ENCODE measurements at regions not wholly inside any gene's neighbourhood (a gene's known extent, or its start where the extent isn't known, plus 50 kb on each side); places are given as distances from the start of the nearest gene placed in this dataset.

DNA sequence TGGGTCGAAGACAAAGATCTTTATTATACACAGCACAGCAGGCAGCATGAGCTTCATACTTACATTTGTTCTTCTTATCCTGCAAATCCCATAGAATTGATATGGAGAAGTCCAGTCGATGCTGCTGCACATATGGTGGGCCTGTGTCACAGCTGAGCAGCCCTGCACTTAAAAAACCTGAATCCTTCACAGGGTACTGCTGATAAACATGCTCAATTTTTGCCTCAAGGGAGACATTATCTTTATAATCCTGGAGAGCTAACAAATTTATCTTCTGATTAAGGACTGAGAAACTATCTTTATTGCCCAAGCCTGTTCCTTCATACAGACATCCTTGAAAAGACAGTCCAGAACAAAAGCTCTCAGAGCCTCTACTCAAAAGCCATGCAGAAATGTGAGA lies 434.4 kb upstream of the FAM47C start:
- Mint-ChIP-seq H3K36me3 (no peaks in the 10 kb centered on the region), H3K4me1 (ENCODE audit: low read depth) (no peaks in the 10 kb centered on the region), H3K27ac (no peak overlapping the region), H3K4me3 (no peak overlapping the region), H3K27me3 (no peaks in the 10 kb centered on the region), H3K9me3 (peaks cover 2% of the 10 kb centered on the region)
- intact Hi-C loops (cut with micrococcal nuclease), result no loop called here
- POLR2A ChIA-PET, result no interaction called here
- CTCF ChIA-PET, result interaction anchor here (0.6 to 0.8 kb wide), 2 partner anchors 13 to 709 kb away, joined by 3 to 5 read pairs; no protein-coding TSS in a partner anchor
- DNase-seq, result no peak

DNA sequence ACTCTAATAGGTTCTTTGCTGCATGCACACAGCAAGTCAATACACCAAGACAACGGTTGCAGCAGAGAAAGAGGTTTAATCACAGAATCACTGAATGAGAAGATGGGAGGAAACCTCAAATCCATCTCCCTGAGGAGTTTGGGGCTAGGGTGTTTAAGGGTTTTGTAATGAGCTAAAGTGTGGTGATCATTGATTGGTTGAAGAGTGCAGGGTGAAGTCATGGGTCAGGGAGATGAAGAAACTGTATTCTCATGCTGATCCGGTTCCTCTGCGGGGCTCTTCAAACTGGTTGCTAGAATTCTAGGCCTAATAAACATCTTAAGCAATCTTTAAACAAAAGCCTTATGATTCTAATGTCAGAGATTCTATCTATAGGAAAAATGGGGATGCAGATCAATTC lies 432.5 kb upstream of the FAM47C start:
- ChIA-PET CTCF (no interaction called here), POLR2A (no interaction called here)
- Mint-ChIP-seq H3K9me3 (peaks cover 2% of the 10 kb centered on the region), H3K4me1 (ENCODE audit: low read depth) (no peaks in the 10 kb centered on the region), H3K4me3 (no peak overlapping the region), H3K36me3 (no peaks in the 10 kb centered on the region), H3K27me3 (no peaks in the 10 kb centered on the region), H3K27ac (no peak overlapping the region)
- intact Hi-C loops (cut with micrococcal nuclease), result no loop called here
- no peak for DNase-seq

DNA sequence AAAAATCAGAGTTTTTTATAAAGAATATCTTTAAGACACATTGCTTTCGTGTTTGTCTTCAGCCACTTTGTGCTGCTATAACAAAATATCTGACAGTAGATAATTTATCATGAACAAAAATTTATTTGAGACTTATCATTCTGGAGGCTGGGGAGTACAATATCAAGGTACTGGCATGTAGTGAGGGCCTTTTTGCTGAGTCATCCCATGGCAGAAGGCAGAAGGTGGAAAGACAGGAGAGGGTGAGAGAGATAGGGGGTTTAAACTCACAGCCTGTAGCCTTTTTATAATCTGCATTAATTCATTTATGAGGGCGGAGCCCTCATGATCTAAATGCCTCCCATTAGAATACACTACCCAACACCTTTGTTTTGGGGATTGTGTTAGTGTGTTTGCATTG lies 431.2 kb upstream of the FAM47C start:
- Mint-ChIP-seq H3K4me3 (no peak overlapping the region), H3K36me3 (no peaks in the 10 kb centered on the region), H3K27ac (no peak overlapping the region), H3K4me1 (ENCODE audit: low read depth) (no peaks in the 10 kb centered on the region), H3K9me3 (peaks cover 4% of the 10 kb centered on the region), H3K27me3 (no peaks in the 10 kb centered on the region)
- ChIA-PET POLR2A (no interaction called here), CTCF (no interaction called here)
- intact Hi-C loops (cut with micrococcal nuclease), result no loop called here
- no peak for DNase-seq

DNA sequence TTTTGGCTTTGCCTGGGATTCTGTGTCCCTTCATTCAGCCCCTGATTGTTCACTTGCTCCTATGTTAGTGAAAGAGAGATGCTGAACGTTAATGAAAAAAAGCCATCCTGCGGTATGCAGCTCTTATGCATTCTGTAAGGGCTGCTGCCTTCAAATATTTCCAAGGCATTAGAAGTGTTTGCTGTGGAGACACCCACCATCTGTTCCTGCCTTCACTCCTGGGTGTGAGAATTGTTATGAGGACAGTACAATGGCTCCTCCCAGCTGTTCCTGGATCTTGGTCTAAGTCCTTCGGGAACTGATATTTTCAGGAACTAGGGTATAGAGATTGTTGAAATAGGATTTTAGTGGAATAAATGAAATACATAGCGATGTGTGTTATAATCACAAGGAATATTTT lies 427.1 kb upstream of the FAM47C start:
- Mint-ChIP-seq H3K27ac (no peak overlapping the region), H3K4me3 (no peak overlapping the region), H3K36me3 (no peaks in the 10 kb centered on the region), H3K4me1 (ENCODE audit: low read depth) (no peaks in the 10 kb centered on the region), H3K9me3 (peaks cover 4% of the 10 kb centered on the region), H3K27me3 (no peaks in the 10 kb centered on the region)
- CTCF ChIA-PET, result no interaction called here
- POLR2A ChIA-PET, result no interaction called here
- intact Hi-C loops (cut with micrococcal nuclease), result no loop called here
- no peak for DNase-seq

DNA sequence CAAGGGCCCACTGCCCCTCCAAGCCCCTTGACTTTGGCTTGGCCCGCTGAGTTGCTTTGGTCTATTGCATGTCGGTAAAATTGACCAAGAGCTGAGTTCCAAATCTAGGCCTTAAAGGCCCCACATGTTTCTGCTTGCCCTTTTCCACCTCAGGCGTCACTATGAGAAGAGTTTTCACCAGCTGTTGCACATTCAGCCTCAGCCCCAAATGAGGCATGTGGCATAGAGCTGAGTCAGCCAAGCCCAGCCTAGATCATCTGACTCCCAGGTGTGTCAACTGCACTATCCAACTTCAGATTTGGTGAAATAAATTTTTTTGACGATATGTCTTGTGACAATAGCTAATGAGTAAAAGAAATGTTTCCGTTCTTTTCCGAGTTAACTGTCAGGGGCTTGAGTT lies 424.5 kb upstream of the FAM47C start:
- CTCF ChIA-PET, result no interaction called here
- POLR2A ChIA-PET, result no interaction called here
- no peak overlapping the region for H3K27ac Mint-ChIP-seq
- no peaks in the 10 kb centered on the region for H3K4me1 Mint-ChIP-seq (ENCODE audit: low read depth)
- peaks cover 1% of the 10 kb centered on the region for H3K9me3 Mint-ChIP-seq
- DNase-seq, result no peak
- no peak overlapping the region for H3K4me3 Mint-ChIP-seq
- no peaks in the 10 kb centered on the region for H3K36me3 Mint-ChIP-seq
- intact Hi-C loops (cut with micrococcal nuclease), result no loop called here
- H3K27me3 Mint-ChIP-seq, result no peaks in the 10 kb centered on the region

DNA sequence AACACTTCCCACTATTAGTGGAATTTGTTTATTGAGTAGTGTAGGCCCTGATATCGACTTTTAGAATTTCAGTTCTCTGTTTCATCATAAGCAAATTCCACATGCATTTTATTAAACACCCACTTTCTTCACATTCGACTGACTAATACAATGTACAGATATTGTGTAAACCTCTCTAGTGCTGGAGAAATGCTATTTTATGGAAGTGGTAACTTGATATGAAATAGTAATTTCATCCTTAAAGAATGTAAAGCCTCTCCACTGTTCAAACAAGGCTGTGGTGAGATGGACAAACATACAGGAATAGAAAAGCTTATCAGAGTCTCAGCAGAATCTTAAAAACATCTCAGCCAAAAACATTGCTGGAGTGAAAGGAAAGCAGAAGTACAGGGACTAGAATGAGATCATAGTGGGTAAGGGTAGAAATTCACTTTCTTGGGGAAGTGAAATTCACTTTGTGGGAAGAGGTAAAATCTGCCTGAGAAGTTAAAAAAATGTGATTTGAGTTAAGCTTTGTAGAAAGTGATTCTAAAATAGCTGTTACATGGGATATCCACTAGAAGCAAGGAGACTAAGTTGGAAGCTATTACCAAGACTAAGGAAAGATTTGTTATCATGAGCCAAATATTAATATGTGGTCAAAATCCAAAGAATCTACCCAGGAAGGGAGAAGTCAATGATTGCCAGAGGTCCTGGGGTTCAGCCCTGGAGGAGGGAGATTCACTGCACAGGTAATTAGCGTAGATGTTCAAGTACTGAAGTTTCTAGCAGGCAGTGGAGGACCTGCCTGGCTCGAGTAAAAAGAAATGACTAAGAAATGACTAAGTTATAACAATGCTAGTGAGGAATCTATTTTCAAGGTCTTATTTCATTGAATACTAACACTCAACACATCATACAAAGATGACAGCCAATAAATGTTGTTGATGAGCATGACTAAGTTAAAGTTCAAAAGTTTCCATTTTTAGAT lies 398.3 kb upstream of the FAM47C start:
- Mint-ChIP-seq H3K4me3 (no peak overlapping the region), H3K27me3 (no peaks in the 10 kb centered on the region), H3K4me1 (ENCODE audit: low read depth) (no peaks in the 10 kb centered on the region), H3K9me3 (no peaks in the 10 kb centered on the region), H3K27ac (no peak overlapping the region), H3K36me3 (no peaks in the 10 kb centered on the region)
- intact Hi-C loops (cut with micrococcal nuclease), result no loop called here
- CTCF ChIA-PET, result no interaction called here
- POLR2A ChIA-PET, result no interaction called here
- DNase-seq, result no peak

DNA sequence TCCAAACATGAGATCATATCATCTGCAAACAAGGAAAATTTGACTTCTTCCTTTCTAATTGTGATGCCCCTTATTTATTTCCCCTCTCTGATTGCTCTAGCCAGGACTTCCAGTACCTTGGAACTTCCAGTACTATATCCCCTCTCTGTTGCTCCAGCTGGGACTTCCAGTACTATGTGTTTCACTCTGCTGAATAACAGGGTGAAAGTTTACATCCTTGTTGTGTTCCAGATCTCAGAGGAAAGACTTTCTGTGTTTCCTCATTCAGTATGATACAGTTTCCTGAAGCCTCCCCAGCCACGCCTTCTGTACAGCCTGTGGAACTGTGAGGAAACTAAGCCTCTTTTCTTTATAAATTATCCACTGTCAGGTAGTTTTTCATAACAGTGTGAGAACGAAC lies 381.3 kb upstream of the FAM47C start:
- POLR2A ChIA-PET, result no interaction called here
- DNase-seq, result no peak
- intact Hi-C loops (cut with micrococcal nuclease), result no loop called here

DNA sequence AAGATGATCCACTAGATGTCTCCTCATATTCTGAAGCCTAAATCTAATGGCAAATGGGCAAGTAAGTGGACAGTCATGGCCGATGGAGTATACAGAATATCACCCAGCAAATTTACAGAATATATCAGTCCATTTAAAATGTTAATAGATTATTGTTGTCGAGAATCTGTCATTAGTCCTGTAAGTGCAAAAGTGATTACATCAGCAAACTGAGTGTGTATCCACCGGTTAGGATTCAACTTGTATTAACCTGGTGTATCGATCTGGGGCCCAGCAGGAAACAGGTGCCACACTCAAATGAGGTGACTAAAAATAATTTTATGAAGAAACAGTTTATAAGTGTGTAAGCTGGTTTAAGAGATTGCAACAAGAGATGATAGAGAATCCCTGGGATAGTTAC lies 367.9 kb upstream of the FAM47C start:
- H3K27ac Mint-ChIP-seq, result no peak overlapping the region
- no peaks in the 10 kb centered on the region for H3K4me1 Mint-ChIP-seq (ENCODE audit: low read depth)
- ChIA-PET CTCF (no interaction called here), POLR2A (no interaction called here)
- no peak for DNase-seq
- no peaks in the 10 kb centered on the region for H3K9me3 Mint-ChIP-seq
- no peak overlapping the region for H3K4me3 Mint-ChIP-seq
- intact Hi-C loops (cut with micrococcal nuclease), result no loop called here
- H3K36me3 Mint-ChIP-seq, result no peaks in the 10 kb centered on the region
- no peaks in the 10 kb centered on the region for H3K27me3 Mint-ChIP-seq

More for the DNA sequence above, 381.3 kb upstream of the FAM47C start:
- no peak overlapping the region for H3K4me3 Mint-ChIP-seq
- H3K36me3 Mint-ChIP-seq, result no peaks in the 10 kb centered on the region
- CTCF ChIA-PET, result no interaction called here
- no peaks in the 10 kb centered on the region for H3K9me3 Mint-ChIP-seq
- no peaks in the 10 kb centered on the region for H3K27me3 Mint-ChIP-seq
- H3K27ac Mint-ChIP-seq, result no peak overlapping the region
- no peaks in the 10 kb centered on the region for H3K4me1 Mint-ChIP-seq (ENCODE audit: low read depth)

DNA sequence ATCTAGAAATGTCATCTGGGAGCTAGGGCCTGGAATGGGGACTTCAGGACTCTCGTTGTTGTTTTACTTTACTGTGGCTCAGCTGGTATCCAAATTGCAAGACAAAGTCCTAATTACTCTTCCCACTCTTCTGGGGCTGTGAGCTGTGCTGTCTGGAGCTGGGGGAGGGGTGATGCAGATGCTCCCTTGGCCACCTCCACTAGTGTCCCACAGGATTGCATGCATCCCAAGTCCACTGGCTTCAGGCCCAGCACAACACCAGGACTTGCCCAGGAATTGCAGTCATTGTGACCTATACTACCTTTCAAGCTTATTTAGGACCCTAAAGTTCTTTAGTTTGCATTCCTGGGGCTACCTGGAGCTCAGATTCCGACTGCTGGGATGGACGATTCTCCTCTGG lies 366.1 kb upstream of the FAM47C start:
- Mint-ChIP-seq H3K4me3 (no peak overlapping the region), H3K27me3 (no peaks in the 10 kb centered on the region), H3K27ac (no peak overlapping the region), H3K4me1 (ENCODE audit: low read depth) (no peaks in the 10 kb centered on the region), H3K36me3 (no peaks in the 10 kb centered on the region), H3K9me3 (no peaks in the 10 kb centered on the region)
- POLR2A ChIA-PET, result no interaction called here
- CTCF ChIA-PET, result no interaction called here
- intact Hi-C loops (cut with micrococcal nuclease), result no loop called here
- no peak for DNase-seq

DNA sequence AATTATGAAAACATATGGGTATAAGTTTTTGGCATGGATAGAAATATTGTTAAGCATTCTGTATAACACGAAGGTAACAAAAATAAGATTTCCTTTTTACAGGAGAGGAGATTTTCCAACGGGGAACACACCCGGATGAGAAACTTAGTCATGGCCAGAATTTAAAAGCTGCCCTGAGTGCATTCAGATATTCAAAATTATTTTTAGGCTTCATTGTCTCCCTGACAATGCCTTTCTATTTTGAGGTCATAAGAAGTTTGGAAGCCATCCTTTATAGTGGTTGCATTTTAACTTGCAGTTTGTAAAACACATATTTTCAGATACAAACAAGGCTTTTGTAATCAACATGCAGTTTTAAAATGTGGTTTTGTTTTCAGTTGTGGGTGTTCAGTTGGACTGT lies 357.5 kb upstream of the FAM47C start:
- ChIA-PET POLR2A (no interaction called here), CTCF (no interaction called here)
- no peaks in the 10 kb centered on the region for H3K27me3 Mint-ChIP-seq
- H3K27ac Mint-ChIP-seq, result no peak overlapping the region
- H3K9me3 Mint-ChIP-seq, result no peaks in the 10 kb centered on the region
- H3K4me1 Mint-ChIP-seq (ENCODE audit: low read depth), result no peaks in the 10 kb centered on the region
- intact Hi-C loops (cut with micrococcal nuclease), result no loop called here
- no peak for DNase-seq
- H3K4me3 Mint-ChIP-seq, result no peak overlapping the region
- no peaks in the 10 kb centered on the region for H3K36me3 Mint-ChIP-seq

DNA sequence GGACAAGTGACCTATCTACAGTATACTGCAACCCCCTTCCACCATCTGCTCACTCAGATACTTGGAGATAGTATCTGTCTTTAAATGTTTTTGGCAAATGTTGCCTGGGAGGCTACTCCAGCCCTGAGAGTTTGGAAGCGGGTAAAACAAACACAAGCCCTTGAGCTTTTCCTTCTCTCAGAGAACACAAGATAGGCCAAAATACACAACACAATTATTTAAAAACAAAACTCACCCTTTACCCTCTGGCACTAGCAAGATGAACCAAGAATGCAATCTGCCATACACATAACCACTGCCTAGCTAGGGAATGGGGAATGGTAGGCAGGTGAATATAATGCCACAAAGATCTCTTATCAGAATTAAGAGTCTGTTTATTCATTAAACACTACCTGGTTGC lies 324.7 kb upstream of the FAM47C start:
- Mint-ChIP-seq H3K4me1 (ENCODE audit: low read depth) (no peaks in the 10 kb centered on the region), H3K27ac (no peak overlapping the region), H3K36me3 (no peaks in the 10 kb centered on the region), H3K9me3 (no peaks in the 10 kb centered on the region), H3K4me3 (no peak overlapping the region), H3K27me3 (no peaks in the 10 kb centered on the region)
- intact Hi-C loops (cut with micrococcal nuclease), result no loop called here
- CTCF ChIA-PET, result no interaction called here
- POLR2A ChIA-PET, result no interaction called here
- no peak for DNase-seq

DNA sequence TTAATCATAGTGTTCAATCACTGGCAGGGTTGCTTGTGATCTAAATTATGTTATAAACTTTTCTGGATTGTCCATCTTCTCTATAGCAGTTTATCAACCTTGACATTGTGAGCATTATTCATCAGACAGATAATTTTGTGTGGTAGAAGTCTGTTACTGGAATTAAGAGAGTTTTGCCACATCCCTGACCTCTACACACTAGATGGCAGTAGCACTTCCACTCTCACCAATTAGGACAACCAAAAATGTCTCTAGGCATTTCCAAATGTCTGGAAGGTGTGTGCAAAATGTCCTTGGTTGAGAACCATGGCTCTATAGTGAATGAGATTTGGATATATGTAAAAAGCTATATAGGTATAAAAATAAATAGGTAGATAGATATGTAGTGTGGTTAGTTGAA lies 324.1 kb upstream of the FAM47C start:
- no peaks in the 10 kb centered on the region for H3K27me3 Mint-ChIP-seq
- no peaks in the 10 kb centered on the region for H3K36me3 Mint-ChIP-seq
- no peaks in the 10 kb centered on the region for H3K4me1 Mint-ChIP-seq (ENCODE audit: low read depth)
- POLR2A ChIA-PET, result no interaction called here
- CTCF ChIA-PET, result no interaction called here
- no peak overlapping the region for H3K4me3 Mint-ChIP-seq
- no peak overlapping the region for H3K27ac Mint-ChIP-seq
- DNase-seq, result no peak
- intact Hi-C loops (cut with micrococcal nuclease), result no loop called here
- no peaks in the 10 kb centered on the region for H3K9me3 Mint-ChIP-seq

DNA sequence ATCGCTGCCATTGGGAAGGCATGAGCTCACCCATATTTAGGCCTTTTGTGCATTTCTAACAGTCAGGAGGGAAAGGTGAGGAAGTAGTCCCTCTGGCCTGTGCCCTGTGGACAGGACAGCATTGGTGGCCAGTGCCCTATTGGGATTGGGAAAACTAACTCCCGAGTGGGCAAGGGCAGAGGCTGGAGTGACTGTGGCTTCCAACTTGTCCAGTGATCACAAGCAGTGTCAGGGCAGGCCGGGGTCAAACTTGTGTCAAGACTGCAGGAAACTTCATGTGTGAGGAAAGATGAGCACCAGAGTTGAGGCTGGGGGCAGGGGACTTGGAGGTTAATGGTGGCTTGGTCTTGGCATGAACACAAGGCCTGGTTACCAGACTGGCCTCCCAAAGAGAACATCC lies 286.2 kb upstream of the FAM47C start:
- no peak overlapping the region for H3K27ac Mint-ChIP-seq
- no peaks in the 10 kb centered on the region for H3K9me3 Mint-ChIP-seq
- H3K4me3 Mint-ChIP-seq, result no peak overlapping the region
- H3K4me1 Mint-ChIP-seq (ENCODE audit: low read depth), result no peaks in the 10 kb centered on the region
- ChIA-PET POLR2A (no interaction called here), CTCF (no interaction called here)
- no peaks in the 10 kb centered on the region for H3K36me3 Mint-ChIP-seq
- H3K27me3 Mint-ChIP-seq, result no peaks in the 10 kb centered on the region
- DNase-seq, result no peak
- intact Hi-C loops (cut with micrococcal nuclease), result no loop called here
